ENCODE measurements at regions not wholly inside any gene's neighbourhood (a gene's known extent, or its start where the extent isn't known, plus 50 kb on each side); places are given as distances from the start of the nearest gene placed in this dataset.

GRCh38 chrX:97751016-97751415 lies 867.3 kb downstream of the RPA4 start:
- H3K4me3 ChIP-seq (ENCODE audit: low read length in 2 of 2), result no peak overlapping the region
- 84% methylated on average over 4 of the region's 4 CpGs for WGBS
- no peaks in the 10 kb centered on the region for H3K4me1 ChIP-seq (ENCODE audit: control insufficient read depth in 2 of 2, insufficient read depth in 2 of 2, low read length in 2 of 2)
- H3K27ac ChIP-seq (ENCODE audit: low read depth in 1 of 2, low read length in 1 of 2), result no peak overlapping the region
- no peaks in the 10 kb centered on the region for H3K27me3 ChIP-seq (ENCODE audit: control insufficient read depth in 2 of 2, insufficient read depth in 1 of 2, low read length in 1 of 2)
- no peaks in the 10 kb centered on the region for H3K36me3 ChIP-seq (ENCODE audit: control insufficient read depth in 2 of 2, insufficient read depth in 2 of 2, low read length in 1 of 2)
- H3K9me3 ChIP-seq (ENCODE audit: control insufficient read depth in 2 of 2, insufficient read depth in 1 of 2, low read length in 1 of 2), result no peaks in the 10 kb centered on the region
- no peak for DNase-seq (ENCODE audit: low read depth in 6 of 9, low spot score in 9 of 9)

GRCh38 chrX:97751735-97752134 lies 868.0 kb downstream of the RPA4 start:
- Histone ChIP-seq H3K36me3 (ENCODE audit: control insufficient read depth in 2 of 2, insufficient read depth in 2 of 2, low read length in 1 of 2) (no peaks in the 10 kb centered on the region), H3K9me3 (ENCODE audit: control insufficient read depth in 2 of 2, insufficient read depth in 1 of 2, low read length in 1 of 2) (no peaks in the 10 kb centered on the region), H3K4me3 (ENCODE audit: low read length in 2 of 2) (no peak overlapping the region), H3K27ac (ENCODE audit: low read depth in 1 of 2, low read length in 1 of 2) (no peak overlapping the region), H3K4me1 (ENCODE audit: control insufficient read depth in 2 of 2, insufficient read depth in 2 of 2, low read length in 2 of 2) (no peaks in the 10 kb centered on the region), H3K27me3 (ENCODE audit: control insufficient read depth in 2 of 2, insufficient read depth in 1 of 2, low read length in 1 of 2) (no peaks in the 10 kb centered on the region)
- DNase-seq (ENCODE audit: low read depth in 6 of 9, low spot score in 9 of 9), result no peak
- WGBS, result 85% methylated on average over 4 of the region's 4 CpGs

- no peak overlapping the region for H3K27ac ChIP-seq (ENCODE audit: low read depth in 1 of 2, low read length in 1 of 2)
- H3K4me3 ChIP-seq (ENCODE audit: low read length in 2 of 2), result no peak overlapping the region
- 93% methylated on average over 5 of the region's 5 CpGs for WGBS
- no peak for DNase-seq (ENCODE audit: low read depth in 6 of 9, low spot score in 9 of 9)
- no peaks in the 10 kb centered on the region for H3K9me3 ChIP-seq (ENCODE audit: control insufficient read depth in 2 of 2, insufficient read depth in 1 of 2, low read length in 1 of 2)
- no peaks in the 10 kb centered on the region for H3K36me3 ChIP-seq (ENCODE audit: control insufficient read depth in 2 of 2, insufficient read depth in 2 of 2, low read length in 1 of 2)
- H3K4me1 ChIP-seq (ENCODE audit: control insufficient read depth in 2 of 2, insufficient read depth in 2 of 2, low read length in 2 of 2), result no peaks in the 10 kb centered on the region
- no peaks in the 10 kb centered on the region for H3K27me3 ChIP-seq (ENCODE audit: control insufficient read depth in 2 of 2, insufficient read depth in 1 of 2, low read length in 1 of 2)
Measured at GRCh38 chrX:97756879-97757278, 873.2 kb downstream of the RPA4 start.

- Histone ChIP-seq H3K4me3 (ENCODE audit: low read length in 2 of 2) (no peak overlapping the region), H3K27me3 (ENCODE audit: control insufficient read depth in 2 of 2, insufficient read depth in 1 of 2, low read length in 1 of 2) (no peaks in the 10 kb centered on the region), H3K27ac (ENCODE audit: low read depth in 1 of 2, low read length in 1 of 2) (no peak overlapping the region), H3K4me1 (ENCODE audit: control insufficient read depth in 2 of 2, insufficient read depth in 2 of 2, low read length in 2 of 2) (no peaks in the 10 kb centered on the region), H3K36me3 (ENCODE audit: control insufficient read depth in 2 of 2, insufficient read depth in 2 of 2, low read length in 1 of 2) (no peaks in the 10 kb centered on the region), H3K9me3 (ENCODE audit: control insufficient read depth in 2 of 2, insufficient read depth in 1 of 2, low read length in 1 of 2) (no peaks in the 10 kb centered on the region)
- no peak for DNase-seq (ENCODE audit: low read depth in 6 of 9, low spot score in 9 of 9)
Measured at GRCh38 chrX:97763391-97763790, 879.7 kb downstream of the RPA4 start.

GRCh38 chrX:97763981-97764380 lies 880.3 kb downstream of the RPA4 start:
- H3K9me3 ChIP-seq (ENCODE audit: control insufficient read depth in 2 of 2, insufficient read depth in 1 of 2, low read length in 1 of 2), result no peaks in the 10 kb centered on the region
- WGBS, result 0% methylated on average over 1 of the region's 1 CpG
- no peaks in the 10 kb centered on the region for H3K27me3 ChIP-seq (ENCODE audit: control insufficient read depth in 2 of 2, insufficient read depth in 1 of 2, low read length in 1 of 2)
- no peaks in the 10 kb centered on the region for H3K4me1 ChIP-seq (ENCODE audit: control insufficient read depth in 2 of 2, insufficient read depth in 2 of 2, low read length in 2 of 2)
- H3K36me3 ChIP-seq (ENCODE audit: control insufficient read depth in 2 of 2, insufficient read depth in 2 of 2, low read length in 1 of 2), result no peaks in the 10 kb centered on the region
- no peak overlapping the region for H3K27ac ChIP-seq (ENCODE audit: low read depth in 1 of 2, low read length in 1 of 2)
- no peak for DNase-seq (ENCODE audit: low read depth in 6 of 9, low spot score in 9 of 9)
- H3K4me3 ChIP-seq (ENCODE audit: low read length in 2 of 2), result no peak overlapping the region

GRCh38 chrX:97766501-97767095 lies 882.9 kb downstream of the RPA4 start:
- Histone ChIP-seq H3K4me1 (ENCODE audit: control insufficient read depth in 2 of 2, insufficient read depth in 2 of 2, low read length in 2 of 2) (no peaks in the 10 kb centered on the region), H3K27me3 (ENCODE audit: control insufficient read depth in 2 of 2, insufficient read depth in 1 of 2, low read length in 1 of 2) (no peaks in the 10 kb centered on the region), H3K4me3 (ENCODE audit: low read length in 2 of 2) (no peak overlapping the region), H3K36me3 (ENCODE audit: control insufficient read depth in 2 of 2, insufficient read depth in 2 of 2, low read length in 1 of 2) (no peaks in the 10 kb centered on the region), H3K9me3 (ENCODE audit: control insufficient read depth in 2 of 2, insufficient read depth in 1 of 2, low read length in 1 of 2) (no peaks in the 10 kb centered on the region), H3K27ac (ENCODE audit: low read depth in 1 of 2, low read length in 1 of 2) (no peak overlapping the region)
- no peak for DNase-seq (ENCODE audit: low read depth in 6 of 9, low spot score in 9 of 9)
- 87% methylated on average over 5 of the region's 5 CpGs for WGBS

GRCh38 chrX:97787311-97787710 lies 903.6 kb downstream of the RPA4 start:
- no peaks in the 10 kb centered on the region for H3K9me3 ChIP-seq (ENCODE audit: control insufficient read depth in 2 of 2, insufficient read depth in 1 of 2, low read length in 1 of 2)
- 97% methylated on average over 2 of the region's 2 CpGs for WGBS
- no peak overlapping the region for H3K4me3 ChIP-seq (ENCODE audit: low read length in 2 of 2)
- no peaks in the 10 kb centered on the region for H3K27me3 ChIP-seq (ENCODE audit: control insufficient read depth in 2 of 2, insufficient read depth in 1 of 2, low read length in 1 of 2)
- no peaks in the 10 kb centered on the region for H3K4me1 ChIP-seq (ENCODE audit: control insufficient read depth in 2 of 2, insufficient read depth in 2 of 2, low read length in 2 of 2)
- no peak overlapping the region for H3K27ac ChIP-seq (ENCODE audit: low read depth in 1 of 2, low read length in 1 of 2)
- no peaks in the 10 kb centered on the region for H3K36me3 ChIP-seq (ENCODE audit: control insufficient read depth in 2 of 2, insufficient read depth in 2 of 2, low read length in 1 of 2)
- DNase-seq (ENCODE audit: low read depth in 6 of 9, low spot score in 9 of 9), result no peak

- no peak for DNase-seq (ENCODE audit: low read depth in 6 of 9, low spot score in 9 of 9)
- Histone ChIP-seq H3K9me3 (ENCODE audit: control insufficient read depth in 2 of 2, insufficient read depth in 1 of 2, low read length in 1 of 2) (no peaks in the 10 kb centered on the region), H3K4me3 (ENCODE audit: low read length in 2 of 2) (no peak overlapping the region), H3K4me1 (ENCODE audit: control insufficient read depth in 2 of 2, insufficient read depth in 2 of 2, low read length in 2 of 2) (no peaks in the 10 kb centered on the region), H3K36me3 (ENCODE audit: control insufficient read depth in 2 of 2, insufficient read depth in 2 of 2, low read length in 1 of 2) (no peaks in the 10 kb centered on the region), H3K27me3 (ENCODE audit: control insufficient read depth in 2 of 2, insufficient read depth in 1 of 2, low read length in 1 of 2) (no peaks in the 10 kb centered on the region), H3K27ac (ENCODE audit: low read depth in 1 of 2, low read length in 1 of 2) (no peak overlapping the region)
- WGBS, result 94% methylated on average over 2 of the region's 2 CpGs
Measured at GRCh38 chrX:97787849-97788248, 904.1 kb downstream of the RPA4 start.

- H3K9me3 ChIP-seq (ENCODE audit: control insufficient read depth in 2 of 2, insufficient read depth in 1 of 2, low read length in 1 of 2), result no peaks in the 10 kb centered on the region
- no peaks in the 10 kb centered on the region for H3K4me1 ChIP-seq (ENCODE audit: control insufficient read depth in 2 of 2, insufficient read depth in 2 of 2, low read length in 2 of 2)
- no peaks in the 10 kb centered on the region for H3K36me3 ChIP-seq (ENCODE audit: control insufficient read depth in 2 of 2, insufficient read depth in 2 of 2, low read length in 1 of 2)
- no peak overlapping the region for H3K4me3 ChIP-seq (ENCODE audit: low read length in 2 of 2)
- no peak for DNase-seq (ENCODE audit: low read depth in 6 of 9, low spot score in 9 of 9)
- 29% methylated on average over 1 of the region's 1 CpG for WGBS
- no peaks in the 10 kb centered on the region for H3K27me3 ChIP-seq (ENCODE audit: control insufficient read depth in 2 of 2, insufficient read depth in 1 of 2, low read length in 1 of 2)
- H3K27ac ChIP-seq (ENCODE audit: low read depth in 1 of 2, low read length in 1 of 2), result no peak overlapping the region
Measured at GRCh38 chrX:97790850-97791249, 907.1 kb downstream of the RPA4 start.

- Histone ChIP-seq H3K9me3 (ENCODE audit: control insufficient read depth in 2 of 2, insufficient read depth in 1 of 2, low read length in 1 of 2) (no peaks in the 10 kb centered on the region), H3K4me3 (ENCODE audit: low read length in 2 of 2) (no peak overlapping the region), H3K27ac (ENCODE audit: low read depth in 1 of 2, low read length in 1 of 2) (no peak overlapping the region), H3K36me3 (ENCODE audit: control insufficient read depth in 2 of 2, insufficient read depth in 2 of 2, low read length in 1 of 2) (no peaks in the 10 kb centered on the region), H3K27me3 (ENCODE audit: control insufficient read depth in 2 of 2, insufficient read depth in 1 of 2, low read length in 1 of 2) (no peaks in the 10 kb centered on the region), H3K4me1 (ENCODE audit: control insufficient read depth in 2 of 2, insufficient read depth in 2 of 2, low read length in 2 of 2) (no peaks in the 10 kb centered on the region)
- no peak for DNase-seq (ENCODE audit: low read depth in 6 of 9, low spot score in 9 of 9)
- WGBS, result 90% methylated on average over 2 of the region's 2 CpGs
Measured at GRCh38 chrX:97797076-97797475, 913.4 kb downstream of the RPA4 start.
